Hematopoietic multipotent progenitor cell treated with erythropoietin and hydrocortisone succinate and interleukin-3 and kit ligand, for 15 days (in vitro differentiated cells): ENCODE measurements at regions not wholly inside any gene's neighbourhood (a gene's known extent, or its start where the extent isn't known, plus 50 kb on each side); places are given as distances from the start of the nearest gene placed in this dataset.
"Not testable (repeated sequence)": the region's sequence is repeated elsewhere in the genome, so short reads cannot be mapped to it uniquely, and the experiment has no call there.

Experiments
- DNase-seq: peaks from one replicate; pipeline ENCODE4 v3.0.0-alpha.2; 2015; ENCODE audit warnings: low spot score

DNA sequence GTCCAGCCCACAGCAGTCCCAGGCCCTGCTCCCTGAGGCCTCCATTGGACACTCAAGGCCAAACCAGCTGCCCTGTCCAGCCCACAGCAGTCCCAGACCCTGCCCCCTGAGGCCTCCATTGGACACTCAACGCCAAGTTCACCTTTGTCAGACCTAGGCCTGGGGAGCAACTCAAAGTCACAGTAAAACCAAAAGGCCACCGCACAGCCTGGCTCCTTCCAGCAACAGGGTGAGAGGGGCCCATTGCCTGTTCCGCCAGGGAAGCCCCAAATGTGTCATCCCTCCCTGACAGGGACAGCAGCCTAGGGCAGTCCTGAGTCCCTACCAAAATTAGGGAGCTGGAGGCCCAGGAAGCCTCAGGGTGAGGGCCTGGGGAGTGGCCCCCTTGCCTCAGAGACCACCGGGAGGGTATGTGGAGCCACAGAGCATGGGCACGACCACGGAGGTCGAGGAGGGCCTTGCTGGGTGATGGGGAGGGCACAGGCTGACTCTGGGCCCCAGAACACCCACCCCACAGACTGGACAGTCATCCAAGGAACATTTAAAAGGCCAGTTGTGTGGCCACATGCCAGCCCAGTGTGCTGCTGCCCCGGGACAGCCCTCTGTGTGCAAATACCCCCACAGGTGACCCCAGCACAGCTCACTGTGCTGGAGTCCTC is 66.5 kb upstream of the PPP2R2D start:
- DNase-seq, result no peak

DNA sequence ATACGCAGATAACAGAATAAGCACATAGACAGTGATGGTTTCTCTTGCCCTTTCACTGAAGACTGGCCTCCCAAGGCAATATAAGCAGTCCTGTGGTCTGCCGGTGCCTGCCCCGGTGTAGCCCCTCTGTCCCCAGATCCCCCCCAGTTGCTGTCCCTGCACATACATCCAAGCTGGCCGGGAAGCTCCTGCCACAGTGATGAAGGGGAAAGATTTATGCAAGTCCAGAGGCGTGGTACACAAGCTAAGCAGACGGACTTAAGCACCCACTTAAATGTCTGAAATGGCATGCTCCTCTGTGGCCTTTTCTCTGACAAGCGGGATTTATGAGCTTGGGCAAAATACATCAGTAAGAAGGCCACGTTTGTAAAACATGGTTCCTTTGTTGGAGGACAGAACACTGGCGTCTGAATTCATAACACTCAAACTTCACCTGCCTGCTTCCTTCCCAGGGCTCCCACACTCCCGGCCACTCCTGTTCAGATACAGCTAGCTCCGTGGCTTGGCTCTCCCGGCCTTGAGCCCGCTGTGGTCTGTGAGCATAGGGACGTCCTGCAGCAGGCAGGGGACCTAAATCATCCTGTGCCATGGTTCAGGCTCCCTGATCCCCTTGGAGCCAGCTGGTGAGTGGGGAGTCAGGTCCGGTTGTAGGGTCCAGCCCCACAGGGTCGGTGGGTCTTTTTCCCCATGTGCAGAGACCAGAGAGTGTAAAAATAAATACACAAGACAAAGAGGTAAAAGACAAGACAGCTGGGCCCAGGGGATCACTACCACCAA is 61.7 kb upstream of the PPP2R2D start:
- no peak for DNase-seq

DNA sequence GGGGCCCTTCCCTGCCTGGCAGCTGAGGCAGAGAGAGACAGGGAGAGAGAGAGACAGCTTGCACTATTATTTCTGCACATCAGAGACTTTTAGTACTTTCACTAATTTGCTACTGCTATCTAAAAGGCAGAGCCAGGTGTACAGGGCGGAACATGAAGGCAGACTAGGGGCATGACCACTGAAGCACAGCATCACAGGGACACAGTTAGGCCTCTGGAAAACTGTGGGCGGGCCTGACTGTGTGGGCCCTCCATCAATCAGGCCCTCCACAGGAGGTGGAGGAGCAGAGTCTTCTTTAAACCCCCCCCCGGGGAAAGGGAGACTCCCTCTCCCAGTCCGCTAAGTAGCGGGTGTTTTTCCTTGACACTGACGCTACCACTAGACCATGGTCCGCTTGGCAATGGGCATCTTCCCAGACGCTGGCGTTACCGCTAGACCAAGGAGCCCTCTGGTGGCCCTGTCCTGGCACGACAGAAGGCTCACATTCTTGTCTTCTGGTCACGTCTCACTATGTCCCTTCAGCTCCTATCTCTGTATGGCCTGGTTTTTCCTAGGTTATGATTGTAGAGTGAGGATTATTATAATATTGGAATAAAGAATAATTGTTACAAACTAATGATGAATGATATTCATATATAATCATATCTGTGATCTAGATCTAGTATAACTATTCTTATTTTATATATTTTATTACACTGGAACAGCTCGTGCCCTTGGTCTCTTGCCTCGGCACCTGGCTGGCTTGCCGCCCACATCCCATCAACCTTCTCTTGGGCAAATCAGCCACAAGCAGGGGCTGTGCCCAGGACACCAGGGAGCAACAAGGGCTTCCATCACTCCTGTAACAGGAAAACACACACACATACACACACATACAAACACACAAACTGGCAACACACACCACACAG is 60.7 kb upstream of the PPP2R2D start:
- not testable (repeated sequence) for DNase-seq

DNA sequence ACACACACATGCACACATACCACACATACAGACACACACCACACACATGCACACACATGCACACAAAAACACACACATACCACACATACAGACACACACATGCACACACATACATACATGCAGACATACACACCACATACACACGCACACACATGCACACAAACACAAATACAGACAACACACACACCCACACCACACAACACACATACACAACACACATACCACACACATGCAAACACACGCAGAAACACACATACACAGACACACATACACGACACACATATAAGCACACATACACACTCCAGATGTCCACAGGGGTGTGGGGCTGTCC is 60.1 kb upstream of the PPP2R2D start:
- DNase-seq, result no peak

DNA sequence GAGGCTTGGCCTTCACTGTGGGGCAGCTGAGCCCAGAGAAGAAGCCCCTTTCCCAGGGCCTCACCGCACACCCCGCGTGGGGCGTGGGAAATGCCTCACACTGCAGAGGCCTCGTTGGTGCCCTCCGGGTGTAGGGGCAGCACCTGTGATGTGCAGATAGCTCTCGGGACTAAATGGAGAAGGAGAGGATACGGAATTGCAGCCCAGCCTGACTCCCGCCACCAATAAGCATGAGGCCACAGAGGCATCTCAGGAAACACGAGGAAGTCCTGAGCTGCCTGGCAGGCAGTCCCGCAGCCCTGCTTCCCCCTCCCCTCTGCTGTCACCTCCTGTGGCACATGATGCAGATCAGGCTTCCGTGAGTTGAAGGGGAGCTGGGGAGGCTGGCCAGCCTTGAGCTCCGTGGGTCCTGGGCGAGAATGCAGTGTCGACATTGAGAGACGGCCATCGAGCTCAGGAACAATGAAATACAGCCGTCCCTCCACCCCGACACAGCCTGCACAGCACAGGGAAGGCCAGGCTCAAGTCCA is 59.6 kb upstream of the PPP2R2D start:
- DNase-seq, result no peak

DNA sequence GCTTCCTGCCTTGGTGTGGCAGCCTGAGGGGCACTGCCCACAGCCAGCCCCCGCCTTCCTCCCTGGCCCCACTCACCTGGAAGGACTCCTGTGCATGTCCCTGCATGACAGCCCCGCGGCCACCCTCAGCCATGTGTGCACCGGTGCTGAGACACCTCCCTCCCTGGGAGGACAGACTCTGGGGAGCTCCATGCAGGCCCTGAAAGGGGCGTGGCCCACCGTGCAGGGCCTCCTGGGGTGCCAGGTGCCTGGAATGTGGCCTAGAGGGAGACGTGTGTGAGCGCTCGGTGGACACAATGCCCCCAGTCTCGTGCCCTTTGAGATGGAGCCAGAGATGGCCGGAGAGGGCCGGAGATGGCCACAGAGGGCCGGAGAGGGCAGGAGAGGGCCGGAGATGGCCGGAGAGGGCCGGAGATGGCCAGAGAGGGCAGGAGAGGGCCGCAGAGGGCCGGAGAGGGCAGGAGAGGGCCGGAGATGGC is 59.1 kb upstream of the PPP2R2D start:
- no peak for DNase-seq

DNA sequence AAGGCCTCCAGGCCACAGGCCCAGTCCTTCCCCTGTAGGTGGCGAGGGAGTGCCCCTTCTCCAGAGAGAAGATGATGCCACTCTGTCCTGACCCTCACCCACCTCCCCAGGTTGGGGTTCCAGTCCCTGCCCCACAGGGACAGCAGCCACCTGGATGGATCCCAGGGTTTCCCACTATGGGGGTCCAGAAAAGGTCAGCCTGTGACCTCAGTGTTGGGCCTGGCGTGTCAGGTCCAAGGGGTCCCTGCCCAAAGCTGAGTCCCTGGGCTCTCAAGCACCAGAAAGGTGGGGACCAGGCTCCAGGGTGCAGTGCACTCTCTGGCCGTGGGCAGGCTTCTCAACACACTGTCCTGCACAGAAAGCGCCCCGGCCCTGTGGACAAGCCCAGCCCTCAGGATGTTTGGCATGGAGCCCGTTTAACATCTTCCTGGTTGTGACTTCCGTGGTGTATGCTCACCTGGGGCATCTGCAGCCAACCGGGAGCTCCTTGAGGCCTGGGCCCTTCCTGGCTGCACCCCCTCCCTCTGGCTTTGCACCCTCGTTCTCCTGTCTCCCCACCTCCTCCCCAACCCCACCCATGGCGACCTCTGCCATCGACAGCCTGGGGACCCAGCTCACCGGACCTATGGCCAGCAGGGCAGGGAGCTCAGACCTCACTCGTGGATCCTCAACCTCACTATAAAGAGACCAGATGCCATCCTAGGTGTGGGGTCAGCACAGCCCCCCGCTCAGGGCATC is 58.3 kb upstream of the PPP2R2D start:
- no peak for DNase-seq

DNA sequence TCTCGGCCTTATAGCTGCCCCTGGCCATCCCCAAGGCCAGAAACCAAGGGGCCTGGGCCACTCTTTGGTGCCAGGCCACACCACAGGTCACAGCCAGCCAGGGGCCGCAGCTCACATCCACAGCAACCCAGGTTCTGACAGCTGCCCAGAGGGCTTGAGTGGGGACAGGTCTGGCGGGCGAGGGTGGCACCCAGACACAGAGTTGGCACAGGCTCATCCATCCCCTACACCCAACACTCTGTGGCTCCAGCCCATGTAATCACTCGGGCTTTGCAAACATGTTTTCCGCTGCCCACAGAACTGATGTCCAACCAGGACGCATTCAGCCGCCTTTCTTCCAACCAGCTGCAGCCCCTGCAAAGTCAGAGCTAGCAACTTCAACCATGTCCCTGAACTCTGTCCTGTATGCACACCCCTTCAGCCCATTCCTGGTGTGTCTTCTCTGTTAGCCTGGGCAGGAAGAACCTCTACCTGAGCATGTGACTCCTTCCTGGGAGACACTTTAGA is 57.7 kb upstream of the PPP2R2D start:
- DNase-seq, result no peak

DNA sequence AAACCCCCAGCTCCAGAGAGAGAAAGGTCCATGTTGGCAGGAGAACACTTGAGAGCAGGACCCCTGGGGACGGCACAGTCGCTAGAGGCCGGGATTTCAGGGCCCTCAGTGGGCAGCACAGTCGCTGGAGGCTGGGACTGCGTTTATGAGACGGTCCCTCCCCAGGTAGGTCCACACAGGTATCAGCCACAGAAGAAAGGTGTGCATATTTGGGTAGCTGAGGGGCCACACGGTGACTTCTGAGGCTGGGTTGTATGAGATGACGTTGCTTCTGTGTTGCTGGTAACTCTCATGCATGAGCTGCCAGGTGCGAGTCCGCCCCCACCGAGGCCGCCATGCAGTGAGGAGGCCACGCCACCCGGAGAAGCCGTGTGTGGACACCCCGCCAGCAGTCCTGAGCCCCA is 56.9 kb upstream of the PPP2R2D start:
- no peak for DNase-seq

DNA sequence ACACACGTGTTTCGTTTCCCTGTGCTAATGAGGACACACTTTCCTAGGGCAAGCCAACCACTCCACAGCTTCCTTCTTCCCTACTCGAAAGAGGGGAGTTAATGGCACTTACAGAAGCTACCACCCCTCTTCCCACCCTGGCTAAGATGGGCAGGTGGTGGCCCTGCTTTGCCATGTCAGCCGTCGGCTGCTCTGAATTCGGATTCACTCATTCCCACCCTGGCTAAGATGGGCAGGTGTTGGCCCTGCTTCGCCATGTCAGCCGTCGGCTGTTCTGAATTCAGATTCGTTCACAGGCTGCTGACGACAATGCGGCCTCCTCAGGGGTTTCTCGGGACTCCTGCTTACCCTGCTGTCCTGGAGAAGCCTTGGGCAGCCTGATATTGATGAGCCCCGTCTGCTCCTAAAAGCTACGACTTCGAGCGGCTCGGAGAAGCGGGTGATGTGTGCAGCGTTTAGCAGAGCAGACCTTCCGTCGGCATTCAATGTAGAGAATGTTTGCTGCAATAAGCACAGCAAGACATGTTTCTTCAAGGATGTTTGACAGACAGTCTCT is 56.2 kb upstream of the PPP2R2D start:
- DNase-seq, result no peak

DNA sequence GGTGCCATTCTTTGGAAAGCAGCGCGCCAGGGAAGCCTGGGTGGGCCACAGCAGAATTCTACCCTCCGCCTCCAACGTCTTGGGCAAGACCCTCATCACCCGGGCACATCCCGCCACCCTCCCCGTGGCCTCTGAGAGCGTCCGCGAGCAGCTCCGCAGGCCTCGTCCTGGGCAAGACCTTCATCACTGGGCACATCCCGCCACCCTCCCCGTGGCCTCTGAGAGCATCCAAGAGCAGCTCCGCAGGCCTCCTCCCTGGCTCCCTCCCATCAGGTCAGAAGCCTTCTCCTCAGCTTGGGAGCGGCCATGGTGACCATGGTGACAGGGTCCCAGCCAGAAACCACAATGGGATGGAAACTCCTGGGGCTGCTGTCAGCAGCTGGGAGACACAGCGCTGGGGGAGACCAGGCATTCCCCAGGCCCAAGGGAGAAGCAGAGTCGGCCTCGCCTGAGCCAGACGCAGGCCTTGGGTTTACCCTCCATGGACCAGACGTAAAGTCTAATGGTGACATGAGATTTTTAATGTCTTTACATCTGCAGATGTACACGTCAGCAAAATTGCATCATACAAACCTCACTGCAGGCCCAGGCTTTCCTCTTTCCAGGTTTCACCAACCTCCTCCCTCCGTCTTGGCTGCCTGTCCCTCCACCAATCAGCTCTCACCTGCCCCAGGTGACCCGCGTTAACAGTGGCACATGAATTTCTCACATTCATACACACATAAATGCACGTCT is 55.1 kb upstream of the PPP2R2D start:
- no peak for DNase-seq

DNA sequence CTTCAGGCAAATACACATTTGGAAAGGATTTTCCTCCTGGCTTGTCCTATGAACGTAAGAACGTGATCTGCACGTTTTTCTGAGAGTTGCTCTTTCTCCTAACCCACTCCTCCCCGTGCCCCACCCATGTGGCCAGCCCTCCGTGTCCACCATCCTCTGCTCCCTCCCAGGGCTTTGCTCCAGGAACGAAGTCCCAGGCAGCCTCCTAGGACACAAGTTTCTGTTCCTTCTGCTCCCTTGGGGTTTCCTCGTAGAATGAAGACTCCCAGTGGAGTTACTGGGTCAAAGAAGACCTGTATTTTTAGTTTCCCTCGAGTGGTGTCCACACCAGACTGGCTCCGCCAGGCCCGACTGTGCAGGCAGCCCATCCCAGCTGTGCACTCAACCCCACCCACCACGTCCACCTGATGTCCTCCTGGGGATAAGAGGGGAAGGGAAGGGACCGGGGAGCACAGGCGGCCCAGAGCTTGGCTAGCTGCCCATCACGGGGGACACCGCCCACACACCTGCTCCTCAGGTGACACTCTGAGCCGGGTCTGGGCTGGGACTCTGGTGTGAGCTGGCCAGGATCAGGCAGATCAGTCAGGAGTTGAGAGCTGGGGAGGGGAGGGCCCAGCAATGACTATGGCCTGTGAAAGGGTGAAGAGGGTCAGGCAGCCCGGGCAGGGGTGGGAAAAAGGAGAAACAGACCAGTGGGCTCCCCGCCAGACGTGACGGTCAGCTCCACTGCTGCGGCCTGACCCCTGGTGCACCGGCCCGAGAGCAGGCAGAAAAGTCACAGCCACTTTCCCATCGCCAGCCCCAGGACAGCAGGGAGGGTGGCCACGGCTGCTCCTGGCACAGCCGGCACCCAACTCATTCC is 54.3 kb upstream of the PPP2R2D start:
- no peak for DNase-seq

DNA sequence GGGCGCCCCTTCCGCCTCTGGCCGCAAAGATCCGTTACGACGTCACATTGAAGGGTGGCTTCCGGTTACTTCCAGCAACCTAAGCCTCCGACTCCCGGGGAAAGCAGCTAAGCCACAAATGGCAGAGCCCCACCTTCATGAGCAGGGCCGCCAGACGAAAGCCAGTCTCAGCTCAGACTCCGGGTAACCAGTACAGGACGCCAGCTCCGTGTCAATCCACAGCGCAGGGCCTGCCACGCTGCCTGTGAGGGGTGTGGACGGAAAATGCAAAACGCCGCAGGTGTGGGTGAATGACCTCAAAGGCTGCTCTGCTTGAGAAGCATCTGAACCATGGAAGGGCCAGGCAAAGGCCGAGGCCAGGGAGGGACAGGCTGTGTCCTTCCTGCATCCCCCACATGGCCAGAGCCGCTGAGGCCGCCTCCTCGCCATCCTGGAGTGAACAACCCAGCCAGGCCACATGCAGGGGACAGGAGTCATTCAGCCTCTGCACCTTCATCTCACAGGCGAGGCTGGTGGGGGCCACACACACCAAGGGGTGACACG is 53.5 kb upstream of the PPP2R2D start:
- DNase-seq, result no peak

DNA sequence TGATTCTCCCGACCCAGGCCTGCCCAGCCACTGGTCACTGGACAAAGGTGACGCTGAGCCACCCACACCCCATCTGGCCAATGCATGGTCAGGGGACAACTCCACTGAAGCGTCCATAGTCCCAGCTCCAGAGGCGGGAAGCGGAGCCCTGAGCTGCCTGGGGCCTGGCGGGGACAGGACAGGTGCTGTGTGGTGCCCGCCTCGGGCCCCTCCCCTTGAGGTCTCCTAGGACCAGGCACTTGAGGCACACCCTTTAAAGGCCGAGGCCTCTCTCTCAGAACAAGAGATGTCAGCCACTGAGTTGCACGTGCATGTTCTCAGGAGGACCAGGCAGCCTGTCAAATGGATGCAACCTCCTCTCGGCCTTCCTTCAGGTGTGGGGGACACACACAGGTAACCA is 52.5 kb upstream of the PPP2R2D start:
- no peak for DNase-seq

DNA sequence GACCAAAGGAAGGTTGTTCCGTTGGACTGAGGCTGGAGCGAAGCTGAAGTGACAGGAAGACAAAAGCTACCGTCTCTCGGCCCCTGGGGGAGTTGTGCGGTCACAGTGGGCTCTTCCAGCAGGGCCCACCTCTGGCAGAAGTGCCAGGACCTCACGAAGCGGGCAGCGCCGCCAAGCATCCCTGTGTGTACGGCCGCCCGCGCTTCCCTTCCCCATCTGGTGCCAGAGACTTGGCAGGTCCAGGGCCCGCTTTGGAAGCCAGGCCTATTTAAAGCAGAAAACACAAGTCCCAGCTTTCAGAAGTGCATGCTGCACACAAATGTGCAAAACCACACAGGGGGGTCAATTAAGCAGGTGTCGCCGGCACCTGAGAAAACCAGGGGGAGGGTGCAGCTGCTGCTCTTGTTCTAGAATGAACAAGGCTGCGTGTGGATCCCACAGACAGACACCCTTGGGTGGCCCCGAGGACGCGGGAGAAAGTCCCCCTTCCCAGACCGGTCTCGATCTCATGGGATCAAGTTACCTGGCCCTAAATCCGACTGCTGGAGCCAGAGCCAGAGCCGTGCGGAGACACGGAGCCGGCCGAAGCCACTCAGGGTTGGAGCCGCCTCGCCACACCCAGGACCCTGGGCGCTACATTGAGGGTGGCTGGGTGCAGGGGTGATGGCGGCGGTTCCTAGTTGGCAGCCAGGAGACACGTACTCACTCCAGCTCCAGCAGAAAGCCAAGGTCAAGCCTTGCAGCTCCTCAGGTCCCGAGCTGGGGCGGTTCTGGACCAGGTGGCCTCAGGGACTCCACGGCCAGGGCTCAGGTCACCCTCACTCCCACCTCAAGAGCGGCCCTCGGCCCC is 51.8 kb upstream of the PPP2R2D start:
- DNase-seq, result no peak

DNA sequence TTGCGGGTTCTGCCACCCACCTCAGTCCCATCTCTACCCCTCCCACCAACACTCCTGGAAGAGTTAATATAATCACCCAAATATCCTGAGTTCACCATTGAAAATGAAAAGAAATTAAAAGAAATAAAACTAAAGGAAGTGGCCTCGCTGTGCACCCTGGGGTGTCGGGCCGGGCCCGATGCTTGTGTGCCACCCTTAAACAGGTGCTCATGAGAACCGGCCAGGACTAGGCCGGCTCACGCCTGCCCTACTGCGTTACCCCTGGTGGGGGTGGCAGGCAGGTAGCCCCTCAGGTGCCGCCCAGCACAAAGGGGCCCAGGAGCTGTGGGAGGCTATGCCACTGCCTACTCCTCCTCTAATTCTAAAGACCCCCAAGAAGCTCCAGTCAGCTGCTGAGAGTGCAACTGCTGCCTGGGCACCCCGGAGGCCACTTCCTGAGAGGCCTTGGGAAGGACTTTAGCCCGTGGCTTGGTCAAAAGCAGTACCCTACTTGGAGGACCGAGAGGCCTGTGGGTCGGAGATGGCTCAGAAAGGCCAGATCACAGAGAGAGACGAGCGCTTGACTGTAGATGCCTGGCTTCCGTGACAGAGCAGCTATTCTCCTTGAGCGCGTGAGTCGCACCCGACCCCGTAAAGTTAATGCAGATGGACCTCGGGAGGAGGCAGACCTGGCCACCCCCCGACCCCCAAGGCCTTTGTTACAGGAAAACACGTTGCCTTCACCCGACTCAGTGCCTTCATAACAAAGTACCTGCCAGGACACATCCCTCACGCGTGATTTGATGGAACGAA is 51.0 kb upstream of the PPP2R2D start:
- DNase-seq, result no peak

DNA sequence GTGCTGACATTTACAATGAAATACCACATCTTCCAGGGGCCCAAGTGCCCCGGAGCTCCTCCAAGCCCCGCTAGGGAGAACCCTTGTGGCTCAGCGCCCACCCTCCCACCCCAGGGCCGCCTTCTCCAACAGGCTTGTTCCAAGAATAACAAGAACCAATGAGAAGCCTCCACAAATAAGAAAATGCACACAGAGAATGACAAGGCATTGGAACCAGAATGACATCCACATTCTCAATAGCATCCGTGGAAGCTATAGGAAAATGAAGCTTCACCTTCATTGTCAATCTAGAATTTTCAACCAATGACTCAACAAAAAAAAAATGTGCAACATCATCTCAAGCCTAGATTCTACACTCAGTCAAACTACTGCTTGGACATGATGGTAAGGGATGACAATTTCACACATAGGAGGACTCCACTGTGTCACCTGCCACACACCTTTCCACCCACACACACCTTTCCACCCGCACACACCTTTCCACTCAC is 50.4 kb upstream of the PPP2R2D start:
- no peak for DNase-seq
